Mesodermal cell (in vitro differentiated cells): ENCODE measurements at regions not wholly inside any gene's neighbourhood (a gene's known extent, or its start where the extent isn't known, plus 50 kb on each side); places are given as distances from the start of the nearest gene placed in this dataset.

Experiments
- H3K27ac ChIP-seq: 2 replicates; pipeline ENCODE4 v1.7.0; 2013; ENCODE audit warnings: mild to moderate bottlenecking, low read depth, low read length, moderate library complexity; ENCODE audit not compliant: severe bottlenecking
- H3K36me3 ChIP-seq: 2 replicates; pipeline ENCODE4 v1.7.1; 2013; ENCODE audit warnings: mild to moderate bottlenecking, low read length, moderate library complexity; ENCODE audit not compliant: control insufficient read depth, insufficient read depth
- H3K4me1 ChIP-seq: one replicate; pipeline ENCODE4 v1.7.1; 2013; ENCODE audit warnings: mild to moderate bottlenecking, low read length; ENCODE audit not compliant: insufficient read depth, control insufficient read depth, poor library complexity, severe bottlenecking
- H3K4me3 ChIP-seq: 2 replicates; pipeline ENCODE4 v1.7.0; 2013; ENCODE audit warnings: low read length, control low read depth, mild to moderate bottlenecking; ENCODE audit not compliant: insufficient read depth, poor library complexity, severe bottlenecking; ENCODE audit errors: extremely low read depth
- H3K9me3 ChIP-seq: 2 replicates; pipeline ENCODE4 v1.7.1; 2013; ENCODE audit warnings: mild to moderate bottlenecking, low read length, moderate library complexity; ENCODE audit not compliant: control insufficient read depth
- WGBS, 2 experiments: methylation state at CpG; one replicate each; pipeline ENCODE4 v1.1.5; 2013; ENCODE audit warnings: missing lambda C conversion rate in 2 of 2; ENCODE audit not compliant: insufficient coverage in 2 of 2; 5-methylcytosine and 5-hydroxymethylcytosine counted together

GRCh38 chr1:65486613-65487012, 66.1 kb downstream of the LEPR start:
- H3K36me3 ChIP-seq = no peaks in the 10 kb centered on the region
- no peaks in the 10 kb centered on the region for H3K9me3 ChIP-seq
- no peak overlapping the region for H3K4me3 ChIP-seq
- H3K27ac ChIP-seq = no peak overlapping the region
- 94 to 100% methylated on average over 2 of the region's 3 CpGs for WGBS, 2 experiments
- H3K4me1 ChIP-seq = no peaks in the 10 kb centered on the region

GRCh38 chr1:65489481-65489880, 69.0 kb downstream of the LEPR start:
- Histone ChIP-seq H3K9me3 (no peaks in the 10 kb centered on the region), H3K4me3 (no peak overlapping the region), H3K4me1 (no peaks in the 10 kb centered on the region), H3K27ac (no peak overlapping the region), H3K36me3 (no peaks in the 10 kb centered on the region)

GRCh38 chr1:65490231-65491009, 70.0 kb downstream of the LEPR start:
- H3K27ac ChIP-seq = no peak overlapping the region
- WGBS, 2 experiments = 96 to 100% methylated on average over 3 to 4 of the region's 6 CpGs
- no peaks in the 10 kb centered on the region for H3K9me3 ChIP-seq
- H3K4me1 ChIP-seq = no peaks in the 10 kb centered on the region
- no peak overlapping the region for H3K4me3 ChIP-seq
- H3K36me3 ChIP-seq = no peaks in the 10 kb centered on the region

GRCh38 chr1:65491472-65491871, 71.0 kb downstream of the LEPR start:
- 87 to 100% methylated on average over 1 to 3 of the region's 3 CpGs for WGBS, 2 experiments

GRCh38 chr1:65493802-65494201, 73.3 kb downstream of the LEPR start:
- no peaks in the 10 kb centered on the region for H3K36me3 ChIP-seq
- 80 to 100% methylated on average over 1 of the region's 2 CpGs for WGBS, 2 experiments
- H3K4me1 ChIP-seq = peaks cover 10% of the 10 kb centered on the region
- no peak overlapping the region for H3K27ac ChIP-seq
- H3K9me3 ChIP-seq = no peaks in the 10 kb centered on the region
- H3K4me3 ChIP-seq = no peak overlapping the region

More at GRCh38 chr1:65491472-65491871, 71.0 kb downstream of the LEPR start:
- Histone ChIP-seq H3K36me3 (no peaks in the 10 kb centered on the region), H3K27ac (no peak overlapping the region), H3K9me3 (no peaks in the 10 kb centered on the region), H3K4me1 (no peaks in the 10 kb centered on the region), H3K4me3 (no peak overlapping the region)

GRCh38 chr1:65494671-65495070, 74.2 kb downstream of the LEPR start:
- WGBS, 2 experiments = 100% methylated on average over 1 of the region's 1 CpG
- H3K4me1 ChIP-seq = peaks cover 10% of the 10 kb centered on the region
- H3K9me3 ChIP-seq = no peaks in the 10 kb centered on the region
- no peak overlapping the region for H3K4me3 ChIP-seq
- H3K36me3 ChIP-seq = no peaks in the 10 kb centered on the region
- no peak overlapping the region for H3K27ac ChIP-seq

- Histone ChIP-seq H3K27ac (no peak overlapping the region), H3K36me3 (no peaks in the 10 kb centered on the region), H3K4me3 (no peak overlapping the region), H3K9me3 (no peaks in the 10 kb centered on the region), H3K4me1 (peaks cover 10% of the 10 kb centered on the region)
- WGBS, 2 experiments = no CpG with 5 or more reads among the region's 1 CpG
These were observed 74.7 kb downstream of the LEPR start for GRCh38 chr1:65495137-65495536.

- H3K4me3 ChIP-seq = no peak overlapping the region
- WGBS, 2 experiments = 80 to 100% methylated on average over 1 of the region's 2 CpGs
These were observed 76.9 kb downstream of the LEPR start for GRCh38 chr1:65497256-65497830.

GRCh38 chr1:65503427-65503826, 83.0 kb downstream of the LEPR start:
- Histone ChIP-seq H3K4me3 (no peak overlapping the region), H3K36me3 (no peaks in the 10 kb centered on the region), H3K4me1 (peaks cover 4% of the 10 kb centered on the region), H3K27ac (no peak overlapping the region), H3K9me3 (no peaks in the 10 kb centered on the region)
- WGBS, 2 experiments = 100% methylated on average over 2 of the region's 4 CpGs

More at GRCh38 chr1:65497256-65497830, 76.9 kb downstream of the LEPR start:
- Histone ChIP-seq H3K9me3 (no peaks in the 10 kb centered on the region), H3K27ac (peak overlapping the region; percentile 62), H3K4me1 (peaks cover 14% of the 10 kb centered on the region), H3K36me3 (no peaks in the 10 kb centered on the region)

GRCh38 chr1:65504263-65504662, 83.8 kb downstream of the LEPR start:
- no peaks in the 10 kb centered on the region for H3K9me3 ChIP-seq
- peaks cover 4% of the 10 kb centered on the region for H3K4me1 ChIP-seq
- no peak overlapping the region for H3K4me3 ChIP-seq
- H3K36me3 ChIP-seq = no peaks in the 10 kb centered on the region
- WGBS, 2 experiments = 100% methylated on average over 1 of the region's 3 CpGs; no CpG with 5 or more reads in 1 of the 2 experiments
- no peak overlapping the region for H3K27ac ChIP-seq
